GM13977 (cell line): ENCODE measurements at regions not wholly inside any gene's neighbourhood (a gene's known extent, or its start where the extent isn't known, plus 50 kb on each side); places are given as distances from the start of the nearest gene placed in this dataset.

Experiments
- DNase-seq: peaks from one replicate; pipeline ENCODE4 v3.0.0; 2012; ENCODE audit warnings: low spot score
- in situ Hi-C: fragments of 300-500 bp; cut with MboI; formaldehyde crosslinking; loops from one replicate; pipeline ENCODE4 v1.12.0; 2022; ENCODE audit warnings: low sequenced_read_pairs, low pct_unique_long_range_greater_than_20kb, mixed read lengths, inconsistent platforms; ENCODE audit not compliant: unreplicated experiment
- TF ChIP-seq, protein P1 (sequence below): IDR thresholded peaks from 2 replicates; pipeline ENCODE4 v1.5.1; 2012; ENCODE audit warnings: mild to moderate bottlenecking, control low read depth; ENCODE audit not compliant: insufficient read depth; ENCODE audit errors: extremely low read depth, missing control alignments

DNA sequence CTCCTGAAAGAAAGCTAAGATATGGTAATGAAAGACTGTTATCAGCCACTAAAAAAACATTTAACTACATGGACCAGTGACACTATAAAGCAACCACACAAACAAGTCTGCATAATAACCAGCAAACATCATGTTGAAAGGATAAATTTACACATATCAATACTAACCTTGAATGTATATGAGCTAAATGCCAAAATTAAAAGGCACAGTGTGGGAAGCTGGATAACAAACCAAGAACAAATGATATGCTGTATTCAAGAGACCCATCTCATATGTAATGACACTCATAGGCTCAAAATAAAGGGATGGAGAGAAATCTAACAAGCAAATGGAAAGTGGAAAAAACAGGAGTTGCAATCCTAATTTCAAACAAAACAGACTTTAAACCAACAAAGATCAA, 213.1 kb upstream of the CDH2 start:
- in situ Hi-C loops = no loop called here
- TF ChIP-seq, protein P1, sequence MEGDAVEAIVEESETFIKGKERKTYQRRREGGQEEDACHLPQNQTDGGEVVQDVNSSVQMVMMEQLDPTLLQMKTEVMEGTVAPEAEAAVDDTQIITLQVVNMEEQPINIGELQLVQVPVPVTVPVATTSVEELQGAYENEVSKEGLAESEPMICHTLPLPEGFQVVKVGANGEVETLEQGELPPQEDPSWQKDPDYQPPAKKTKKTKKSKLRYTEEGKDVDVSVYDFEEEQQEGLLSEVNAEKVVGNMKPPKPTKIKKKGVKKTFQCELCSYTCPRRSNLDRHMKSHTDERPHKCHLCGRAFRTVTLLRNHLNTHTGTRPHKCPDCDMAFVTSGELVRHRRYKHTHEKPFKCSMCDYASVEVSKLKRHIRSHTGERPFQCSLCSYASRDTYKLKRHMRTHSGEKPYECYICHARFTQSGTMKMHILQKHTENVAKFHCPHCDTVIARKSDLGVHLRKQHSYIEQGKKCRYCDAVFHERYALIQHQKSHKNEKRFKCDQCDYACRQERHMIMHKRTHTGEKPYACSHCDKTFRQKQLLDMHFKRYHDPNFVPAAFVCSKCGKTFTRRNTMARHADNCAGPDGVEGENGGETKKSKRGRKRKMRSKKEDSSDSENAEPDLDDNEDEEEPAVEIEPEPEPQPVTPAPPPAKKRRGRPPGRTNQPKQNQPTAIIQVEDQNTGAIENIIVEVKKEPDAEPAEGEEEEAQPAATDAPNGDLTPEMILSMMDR = no peak
- no peak for DNase-seq

DNA sequence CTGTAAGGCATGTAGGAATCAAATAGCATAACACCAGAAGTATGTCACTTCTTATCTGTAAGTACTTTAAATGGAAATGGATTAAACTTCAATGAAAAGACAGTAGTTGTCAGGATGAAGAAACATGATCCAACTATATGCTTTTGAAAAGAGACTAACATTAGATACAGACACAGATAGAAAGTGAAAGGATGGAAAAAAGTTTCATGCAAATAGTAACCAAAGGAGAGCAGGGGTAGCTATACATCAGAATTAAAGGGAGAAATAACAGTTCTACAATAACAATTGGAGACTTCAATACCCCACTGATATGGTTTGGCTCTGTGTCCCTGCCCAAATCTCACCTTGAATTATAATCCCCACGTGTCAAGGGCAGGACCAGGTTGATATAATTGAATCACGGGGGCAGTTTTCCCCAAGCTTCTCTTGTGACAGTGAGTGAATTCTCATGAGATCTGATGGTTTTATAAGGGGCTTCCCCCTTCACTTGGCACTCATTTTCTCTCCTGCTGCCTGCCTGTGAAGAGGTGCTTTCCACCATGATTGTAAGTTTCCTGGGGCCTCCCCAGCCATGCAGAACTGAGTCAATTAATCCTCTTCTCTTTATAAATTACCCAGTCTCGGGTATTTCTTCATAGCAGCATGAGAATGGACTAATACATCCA, 205.4 kb upstream of the CDH2 start:
- DNase-seq = no peak
- TF ChIP-seq, protein P1 = no peak
- in situ Hi-C loops = no loop called here

DNA sequence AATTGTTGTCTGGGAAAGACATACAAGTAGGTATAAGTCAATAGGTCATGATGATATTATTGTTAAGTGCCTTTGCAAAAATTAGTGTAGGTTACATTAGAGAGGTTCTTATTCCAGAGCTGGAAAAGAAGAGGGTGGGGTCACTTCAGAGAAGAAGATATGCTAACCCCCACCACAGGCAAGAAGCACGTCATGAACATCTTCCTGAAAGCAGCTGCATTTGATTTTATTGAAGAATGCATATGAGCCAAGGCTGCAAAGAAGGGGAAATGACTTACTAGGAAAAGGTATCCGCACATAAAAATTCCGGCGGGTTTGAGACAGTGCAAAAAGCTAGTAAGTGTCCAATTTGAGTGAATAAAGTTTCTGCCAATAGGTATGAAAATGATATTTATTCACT, 195.3 kb upstream of the CDH2 start:
- no peak for DNase-seq
- in situ Hi-C loops = no loop called here
- TF ChIP-seq, protein P1 = no peak

DNA sequence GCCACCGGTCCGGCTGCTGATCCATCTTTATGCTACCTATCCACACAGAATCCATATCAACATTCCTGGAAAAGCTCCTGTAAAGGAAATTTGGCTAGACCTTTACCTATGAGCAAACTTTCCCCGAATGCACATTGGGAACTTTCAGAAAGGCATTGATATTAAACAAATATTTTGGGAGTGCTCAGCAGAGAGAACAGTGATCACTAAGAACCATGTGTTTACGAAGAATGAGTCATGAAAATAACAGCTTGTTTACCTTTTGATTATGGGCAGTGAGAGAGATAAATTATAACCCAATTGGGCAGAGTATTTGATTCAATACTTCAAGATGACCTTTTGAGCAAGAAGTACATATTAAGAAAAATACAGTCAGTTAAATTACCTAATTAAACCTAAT, 189.7 kb upstream of the CDH2 start:
- TF ChIP-seq, protein P1 = no peak
- in situ Hi-C loops = no loop called here
- no peak for DNase-seq

DNA sequence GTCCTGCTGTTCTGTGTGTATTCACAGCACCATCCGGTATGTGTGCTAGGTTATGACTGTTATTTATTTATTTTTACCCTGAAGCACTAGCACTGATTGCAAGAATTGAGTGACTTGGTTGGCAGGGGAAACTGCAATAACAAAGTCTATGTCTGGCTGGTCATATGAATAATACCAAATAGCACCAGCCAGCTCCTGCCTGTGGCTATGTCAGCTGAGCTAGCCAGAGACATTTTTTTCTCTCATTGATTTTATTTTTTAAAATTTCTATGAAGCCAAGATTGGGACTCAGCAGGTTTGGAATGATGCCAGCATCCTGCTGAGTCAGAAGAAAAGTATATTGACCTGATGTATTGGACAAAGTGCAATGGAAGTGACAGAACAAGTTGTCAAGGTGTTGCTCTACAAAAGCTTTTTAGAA, 188.5 kb upstream of the CDH2 start:
- no peak for DNase-seq
- in situ Hi-C loops = no loop called here
- TF ChIP-seq, protein P1 = no peak

DNA sequence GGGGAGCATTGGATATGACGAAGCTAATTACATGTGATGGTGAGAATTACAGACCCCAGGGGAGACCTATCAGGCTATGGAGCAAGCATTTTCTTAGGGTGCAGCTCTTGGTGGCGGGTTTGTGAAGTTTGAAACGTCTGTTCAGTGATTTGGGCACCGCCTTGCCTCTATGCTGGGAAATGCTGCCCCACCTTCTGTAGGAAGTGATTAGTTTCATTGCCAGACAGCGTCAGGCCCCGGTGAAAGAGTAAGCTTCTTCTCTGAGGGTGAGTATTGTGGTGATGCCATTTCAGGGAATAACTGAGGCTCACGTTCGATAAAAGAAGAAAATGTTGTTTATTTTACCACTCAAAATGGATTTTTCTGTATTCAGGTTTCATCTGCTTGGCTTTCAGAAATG, 186.2 kb upstream of the CDH2 start:
- in situ Hi-C loops = no loop called here
- DNase-seq = no peak
- TF ChIP-seq, protein P1 = no peak
